SKM-1 (cell line): ENCODE measurements at regions not wholly inside any gene's neighbourhood (a gene's known extent, or its start where the extent isn't known, plus 50 kb on each side); places are given as distances from the start of the nearest gene placed in this dataset.
"Not testable (repeated sequence)": the region's sequence is repeated elsewhere in the genome, so short reads cannot be mapped to it uniquely, and the experiment has no call there.

ENCODE experiments used
- DNase-seq: peaks from one replicate; lab custom pipeline; 2025; ENCODE audit not compliant: unreplicated experiment; lab: John Stamatoyannopoulos, UW

DNA sequence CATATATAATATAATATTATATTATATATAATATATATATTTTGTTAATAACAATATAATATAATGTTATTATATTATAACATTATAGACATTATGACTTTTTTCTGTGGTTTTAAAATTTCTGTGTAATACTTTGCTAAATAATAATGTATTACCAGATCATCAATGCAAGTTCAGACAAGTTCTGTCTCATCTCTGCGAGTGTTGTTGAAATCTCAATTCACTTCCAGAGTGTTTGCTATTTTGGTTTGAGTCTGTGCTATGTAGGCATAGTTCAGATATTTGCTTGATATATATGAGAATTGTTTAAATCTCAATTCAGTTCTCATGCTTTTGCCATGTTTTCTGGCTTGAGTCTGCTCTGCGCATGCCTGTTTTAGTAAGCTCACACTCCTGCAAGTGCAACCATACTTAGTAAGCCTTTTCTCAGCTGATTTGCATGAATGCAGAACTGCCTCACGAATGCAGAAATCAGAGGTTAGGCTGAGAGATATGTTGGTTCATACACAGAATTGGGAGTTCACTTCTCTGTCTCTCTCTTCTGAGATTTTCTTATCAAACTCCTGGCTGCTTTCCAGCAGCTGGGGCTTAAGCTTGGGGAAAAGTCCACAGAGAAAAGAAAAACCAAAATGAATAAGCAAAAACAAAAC is 830.2 kb upstream of the SORCS1 start:
- no peak for DNase-seq

DNA sequence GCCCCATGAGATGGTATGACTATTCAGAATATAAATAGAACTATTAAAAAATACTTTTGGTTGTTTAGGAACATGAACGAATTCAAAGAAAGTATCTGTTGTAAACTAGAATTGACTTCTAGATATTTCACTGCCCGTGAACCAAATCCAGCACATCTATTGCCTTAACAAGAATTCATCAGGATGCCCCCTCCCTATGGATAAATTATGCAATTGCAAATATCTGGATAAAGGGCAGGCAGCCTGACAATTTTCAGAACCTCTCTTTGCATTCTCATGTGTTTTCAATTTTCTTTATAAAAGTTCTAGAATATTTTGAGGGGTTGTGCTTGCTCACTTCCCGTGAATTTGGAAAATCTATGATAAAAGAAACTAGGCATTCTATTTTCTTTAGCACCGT is 822.1 kb upstream of the SORCS1 start:
- no peak for DNase-seq

DNA sequence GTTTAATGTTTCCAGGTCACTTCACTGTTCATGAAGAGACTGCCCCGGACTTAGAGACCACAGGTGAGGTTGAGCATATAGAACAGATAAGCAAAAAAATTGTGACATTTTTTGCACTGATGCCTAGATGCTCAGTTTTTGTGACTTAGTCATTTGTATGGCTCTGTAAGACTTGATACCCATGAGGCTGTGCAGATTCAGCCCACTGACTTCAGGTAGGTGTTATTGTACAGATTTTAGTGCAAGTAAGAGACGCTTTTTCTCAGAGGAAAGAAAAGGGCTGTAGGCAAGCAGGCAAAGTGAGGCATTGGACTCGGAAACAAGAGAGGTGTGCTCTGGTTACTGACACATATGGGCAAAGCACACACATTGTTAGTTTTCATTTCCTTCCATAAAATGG is 820.1 kb upstream of the SORCS1 start:
- DNase-seq: no peak

GRCh38 chr10:107984149-107984548 is 819.6 kb upstream of the SORCS1 start:
- no peak for DNase-seq

GRCh38 chr10:107978455-107978854 is 813.9 kb upstream of the SORCS1 start:
- DNase-seq: no peak

DNA sequence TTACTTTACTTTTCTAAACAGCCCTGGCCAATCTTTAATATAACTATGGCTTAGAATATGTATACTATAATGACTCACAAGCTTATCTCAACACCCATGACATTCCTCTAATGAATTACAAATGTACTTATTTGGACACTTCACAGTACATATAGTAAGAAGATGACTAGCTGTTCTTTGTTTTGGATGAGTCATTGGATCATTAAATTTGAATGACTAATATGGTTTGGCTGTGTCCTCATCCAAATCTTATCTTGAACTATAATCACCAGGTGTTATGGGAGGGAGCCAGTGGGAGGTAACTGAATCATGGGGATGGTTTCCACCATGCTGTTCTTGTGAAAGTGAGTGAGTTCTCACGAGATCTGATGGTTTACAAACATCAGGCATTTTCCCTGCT is 807.5 kb upstream of the SORCS1 start:
- no peak for DNase-seq

DNA sequence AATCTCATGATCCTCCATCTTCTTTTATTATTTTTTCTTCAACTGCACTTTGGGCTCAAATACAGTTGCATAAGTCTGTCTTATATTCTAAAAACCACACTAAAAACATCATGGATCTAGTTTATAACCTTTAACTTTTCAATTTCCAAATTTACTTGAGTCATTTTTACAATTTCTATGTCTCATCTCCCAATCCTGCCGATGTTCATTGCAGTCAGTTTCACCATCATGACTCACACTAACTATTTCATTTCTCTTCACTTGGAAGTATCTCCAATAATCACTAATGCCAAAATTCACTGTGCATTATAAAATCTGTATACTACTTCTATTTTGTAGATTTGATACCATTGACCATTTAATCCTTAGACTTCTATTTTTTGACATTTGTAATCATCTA is 806.9 kb upstream of the SORCS1 start:
- DNase-seq: no peak

DNA sequence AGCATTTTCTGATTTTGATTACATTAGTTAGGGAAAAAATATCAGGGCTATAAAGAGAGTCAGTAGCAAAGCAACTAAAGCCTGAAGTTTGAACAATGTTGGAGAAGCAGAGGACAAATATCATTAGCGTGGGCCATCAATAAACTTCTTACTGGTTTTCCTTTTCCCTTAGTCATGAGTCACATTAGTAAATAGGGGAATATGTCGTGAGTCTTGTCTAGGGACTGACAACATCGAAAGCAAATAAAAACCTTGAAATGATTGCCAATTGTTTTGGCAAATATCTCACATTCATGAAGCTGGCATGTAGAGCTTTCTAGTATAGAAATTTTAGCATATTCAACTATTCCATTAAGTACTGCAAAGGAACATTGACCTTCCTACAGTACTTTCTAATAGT is 806.0 kb upstream of the SORCS1 start:
- DNase-seq: no peak

- DNase-seq: no peak
Observed at GRCh38 chr10:107969936-107970335, 805.4 kb upstream of the SORCS1 start.

GRCh38 chr10:107966826-107967225 is 802.3 kb upstream of the SORCS1 start:
- DNase-seq: no peak

GRCh38 chr10:107952649-107953556 is 788.4 kb upstream of the SORCS1 start:
- no peak for DNase-seq

DNA sequence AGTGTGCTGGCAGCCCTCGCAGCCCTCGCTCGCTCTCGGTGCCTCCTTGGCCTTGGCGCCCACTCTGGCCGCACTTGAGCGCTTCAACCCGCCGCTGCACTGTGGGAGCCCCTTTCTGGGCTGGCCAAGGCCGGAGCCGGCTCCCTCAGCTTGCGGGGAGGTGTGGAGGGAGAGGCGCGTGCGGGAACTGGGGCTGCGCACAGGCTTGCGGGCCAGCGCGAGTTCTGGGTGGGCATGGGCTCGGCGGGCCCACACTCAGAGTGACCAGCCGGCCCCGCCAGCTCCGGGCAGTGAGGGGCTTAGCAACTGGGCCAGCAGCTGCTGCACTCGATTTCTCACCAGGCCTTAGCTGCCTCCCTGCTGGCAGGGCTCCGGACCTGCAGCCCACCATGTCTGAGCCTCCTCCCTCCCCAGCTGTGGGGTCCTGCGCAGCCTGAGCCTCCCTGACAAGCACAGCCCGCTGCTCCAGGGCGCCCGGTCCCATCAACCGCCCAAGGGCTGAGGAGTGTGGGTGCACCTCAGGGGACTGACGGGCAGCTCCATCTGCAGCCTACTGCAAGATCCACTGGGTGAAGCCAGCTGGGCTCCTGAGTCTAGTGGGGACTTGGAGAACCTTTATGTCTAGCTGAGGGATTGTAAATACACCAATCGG is 786.0 kb upstream of the SORCS1 start:
- DNase-seq: not testable (repeated sequence)

GRCh38 chr10:107942826-107943225 is 778.3 kb upstream of the SORCS1 start:
- no peak for DNase-seq

GRCh38 chr10:107933076-107933475 is 768.6 kb upstream of the SORCS1 start:
- no peak for DNase-seq

DNA sequence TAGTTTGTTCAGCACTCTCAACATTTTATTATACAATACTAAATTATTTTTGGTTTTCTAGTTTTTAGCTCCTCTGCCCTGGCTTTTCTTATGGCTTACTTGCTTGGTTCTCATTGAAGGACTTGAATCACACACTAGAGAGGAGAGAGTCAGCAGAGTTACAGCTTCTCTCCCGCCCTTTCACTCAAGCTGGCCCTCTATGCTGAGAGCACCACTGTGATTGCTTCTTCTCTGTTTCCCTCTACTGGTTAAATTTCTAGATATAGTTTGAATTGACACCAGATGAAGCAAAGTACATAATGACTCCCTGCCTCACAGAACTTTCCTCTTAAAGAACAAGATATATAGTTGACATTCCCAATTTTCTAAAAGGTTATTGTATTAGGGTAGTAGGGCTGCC is 767.3 kb upstream of the SORCS1 start:
- no peak for DNase-seq

- no peak for DNase-seq
Observed at GRCh38 chr10:107930037-107930436, 765.5 kb upstream of the SORCS1 start.

DNA sequence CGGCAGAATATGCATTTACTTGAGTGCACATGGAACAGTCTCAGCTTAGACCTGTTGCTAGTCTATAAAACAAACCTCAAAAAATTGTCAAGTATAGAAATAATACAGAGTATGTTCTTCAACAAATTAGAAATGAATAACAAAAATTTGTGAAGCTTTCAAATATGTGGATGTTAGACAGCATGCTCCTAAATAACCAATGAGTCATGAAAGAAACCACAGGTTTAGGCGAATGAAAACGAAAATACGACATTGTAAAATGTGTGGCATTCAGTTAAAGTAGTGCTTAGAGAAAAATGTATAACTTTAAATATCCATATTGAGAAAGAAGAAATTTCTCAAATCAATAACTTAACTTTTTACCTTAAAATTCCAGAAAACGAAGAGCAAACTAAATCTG is 760.0 kb upstream of the SORCS1 start:
- no peak for DNase-seq

DNA sequence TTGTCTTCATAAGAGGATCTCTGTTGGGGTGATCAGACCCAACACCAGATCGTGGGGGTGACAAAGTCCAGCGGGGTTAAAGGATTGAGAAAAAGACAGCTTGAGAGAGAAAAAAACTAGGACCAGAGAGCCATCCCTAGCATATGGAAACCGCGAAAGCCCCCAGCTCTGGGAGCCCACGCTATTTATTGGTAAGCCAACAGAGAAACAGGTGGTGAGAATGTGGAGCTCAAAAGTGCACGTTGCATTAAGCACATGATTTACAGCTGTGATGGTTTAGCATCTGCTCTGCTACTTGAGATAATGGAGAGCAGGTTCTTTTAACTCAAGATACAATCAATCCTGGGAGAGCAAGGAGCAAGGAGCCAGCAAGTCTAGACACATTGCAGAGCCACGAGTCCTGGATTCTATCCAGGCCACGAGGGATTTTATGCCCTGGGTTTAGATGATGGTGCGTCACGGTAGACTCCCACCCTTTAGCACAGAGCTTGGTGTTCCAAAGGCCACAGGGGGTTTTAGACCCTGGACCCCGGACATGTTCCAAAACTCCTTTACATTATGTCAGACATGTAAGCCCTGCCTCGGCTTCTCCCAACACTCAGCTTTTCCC is 755.2 kb upstream of the SORCS1 start:
- no peak for DNase-seq

DNA sequence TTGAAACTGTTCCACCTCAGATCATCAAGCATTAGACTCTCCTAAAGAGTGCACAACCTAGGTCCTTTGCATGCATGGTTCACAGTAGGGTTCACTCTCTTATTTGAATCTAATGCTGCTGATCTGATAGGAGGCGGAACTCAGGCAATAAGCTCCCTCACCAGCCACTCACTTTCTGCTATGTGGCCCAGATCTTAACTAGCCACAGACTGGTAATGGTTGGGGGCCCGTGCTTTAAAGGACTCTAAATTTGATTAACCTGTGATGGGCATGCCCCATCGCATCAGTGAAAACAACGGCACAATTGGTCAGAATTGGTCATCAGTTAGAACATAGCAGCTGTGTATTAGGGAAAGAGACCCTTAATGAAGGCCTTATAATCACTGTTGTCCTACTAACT is 753.7 kb upstream of the SORCS1 start:
- no peak for DNase-seq

DNA sequence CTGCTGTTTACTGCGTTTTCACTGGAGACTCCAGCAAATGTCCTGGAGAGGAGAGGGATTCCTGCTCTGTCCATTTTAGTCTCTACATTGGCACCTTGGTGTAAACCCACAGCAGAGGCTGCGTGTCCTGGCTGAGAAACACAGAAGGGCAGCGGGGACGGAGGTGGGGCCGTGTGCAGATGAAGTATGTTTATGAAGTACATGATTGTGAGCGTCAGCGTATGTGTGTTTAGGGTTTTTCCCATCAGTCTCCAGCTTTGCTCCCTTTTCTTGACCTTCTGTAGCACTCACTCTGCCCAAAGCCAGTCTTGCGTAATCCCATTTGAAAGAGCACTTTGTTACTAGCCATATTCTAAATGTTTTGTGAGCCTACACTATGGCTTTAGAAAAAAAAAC is 750.7 kb upstream of the SORCS1 start:
- DNase-seq: no peak

DNA sequence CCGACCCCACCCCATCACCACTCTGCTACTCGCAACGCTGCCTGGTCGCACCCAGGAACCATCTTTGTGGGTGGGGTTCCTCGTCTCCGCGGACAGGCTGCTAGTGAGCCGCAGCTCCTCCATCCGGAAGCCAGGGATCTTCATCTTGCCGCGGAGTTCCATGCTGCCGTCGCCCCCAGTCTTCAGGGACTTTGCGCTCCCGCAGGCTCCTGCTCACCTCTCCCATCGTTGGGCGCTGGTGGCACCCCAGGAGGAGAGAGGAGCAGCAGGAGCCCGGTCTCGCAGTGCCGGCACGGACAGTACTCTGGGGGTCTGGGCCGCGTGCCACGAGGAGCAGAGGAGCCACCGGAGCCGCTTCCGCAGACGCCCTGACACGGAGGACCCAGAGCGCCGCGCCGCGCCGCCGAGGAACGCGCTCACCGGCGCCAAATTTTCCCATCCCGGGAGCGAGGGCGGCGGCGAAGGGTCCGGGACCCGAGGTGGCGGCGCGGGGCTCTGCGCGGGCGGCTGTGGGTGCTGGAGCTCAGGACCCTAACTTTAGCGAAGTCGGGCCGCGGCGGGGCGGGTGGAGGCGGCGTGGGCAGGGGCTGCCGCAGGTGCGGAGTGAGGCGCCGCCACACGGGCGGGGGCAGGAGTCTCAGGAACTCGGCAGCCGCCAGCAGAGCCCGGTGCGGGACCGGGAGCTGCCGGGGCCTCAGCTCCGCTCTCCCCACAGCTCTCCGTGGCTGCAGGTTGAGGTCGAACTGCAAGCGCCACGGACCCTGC is 750.1 kb upstream of the SORCS1 start:
- no peak for DNase-seq
